Muscle of leg (tissue), 3 donors: ENCODE measurements at regions not wholly inside any gene's neighbourhood (a gene's known extent, or its start where the extent isn't known, plus 50 kb on each side); places are given as distances from the start of the nearest gene placed in this dataset.
A peak's percentile ranks its signal among the peaks of the same experiment; 100 is the strongest.
"Not testable (repeated sequence)": the region's sequence is repeated elsewhere in the genome, so short reads cannot be mapped to it uniquely, and the experiment has no call there.

ENCODE experiments used
- DNase-seq: peaks from one replicate; pipeline ENCODE4 v3.0.0; 2013
- H3K27ac ChIP-seq: one replicate; pipeline ENCODE4 v1.5.1; 2013; ENCODE audit warnings: mild to moderate bottlenecking, low read length, control low read depth
- H3K27me3 ChIP-seq: one replicate; pipeline ENCODE4 v1.6.1; 2013; ENCODE audit warnings: low read length; ENCODE audit not compliant: control insufficient read depth, insufficient read depth
- H3K36me3 ChIP-seq: one replicate; pipeline ENCODE4 v1.6.1; 2013; ENCODE audit warnings: low read length; ENCODE audit not compliant: control insufficient read depth, insufficient read depth
- H3K4me1 ChIP-seq: one replicate; pipeline ENCODE4 v1.6.1; 2013; ENCODE audit warnings: low read length; ENCODE audit not compliant: control insufficient read depth, insufficient read depth
- H3K4me3 ChIP-seq: one replicate; pipeline ENCODE4 v1.5.1; 2013; ENCODE audit warnings: low read length, control low read depth
- H3K9me3 ChIP-seq: replicated peaks from 2 replicates; pipeline ENCODE4 v1.6.1; 2013; ENCODE audit warnings: low read depth, low read length; ENCODE audit not compliant: control insufficient read depth
- WGBS: methylation state at CpG from one replicate; pipeline ENCODE4 v1.1.5; 2013; ENCODE audit warnings: missing lambda C conversion rate; ENCODE audit not compliant: insufficient coverage; 5-methylcytosine and 5-hydroxymethylcytosine counted together

GRCh38 chr5:26432386-26432785, 606.0 kb downstream of the CDH9 start:
- peak; percentile 84 for DNase-seq

GRCh38 chr5:26430323-26430722, 608.1 kb downstream of the CDH9 start:
- Histone ChIP-seq H3K27ac (no peak overlapping the region), H3K27me3 (no peaks in the 10 kb centered on the region), H3K4me3 (no peak overlapping the region), H3K9me3 (peaks cover 17% of the 10 kb centered on the region), H3K4me1 (no peaks in the 10 kb centered on the region), H3K36me3 (no peaks in the 10 kb centered on the region)
- WGBS: 67% methylated on average over 1 of the region's 2 CpGs
- no peak for DNase-seq

More at GRCh38 chr5:26432386-26432785, 606.0 kb downstream of the CDH9 start:
- Histone ChIP-seq H3K27ac (no peak overlapping the region), H3K36me3 (no peaks in the 10 kb centered on the region), H3K9me3 (peaks cover 14% of the 10 kb centered on the region), H3K4me1 (no peaks in the 10 kb centered on the region), H3K27me3 (no peaks in the 10 kb centered on the region), H3K4me3 (no peak overlapping the region)

GRCh38 chr5:26427281-26427680, 611.1 kb downstream of the CDH9 start:
- Histone ChIP-seq H3K4me1 (no peaks in the 10 kb centered on the region), H3K27me3 (no peaks in the 10 kb centered on the region), H3K27ac (no peak overlapping the region), H3K9me3 (peaks cover 7% of the 10 kb centered on the region), H3K4me3 (no peak overlapping the region), H3K36me3 (no peaks in the 10 kb centered on the region)
- no CpG with 5 or more reads among the region's 2 CpGs for WGBS
- DNase-seq: no peak

GRCh38 chr5:26419987-26420386, 618.4 kb downstream of the CDH9 start:
- Histone ChIP-seq H3K27me3 (no peaks in the 10 kb centered on the region), H3K27ac (no peak overlapping the region), H3K4me1 (no peaks in the 10 kb centered on the region), H3K36me3 (no peaks in the 10 kb centered on the region), H3K9me3 (no peaks in the 10 kb centered on the region), H3K4me3 (no peak overlapping the region)
- WGBS: no CpG with 5 or more reads among the region's 1 CpG
- no peak for DNase-seq

- H3K27ac ChIP-seq: no peak overlapping the region
- 92% methylated on average over 5 of the region's 5 CpGs for WGBS
Observed at GRCh38 chr5:26416911-26417310, 621.5 kb downstream of the CDH9 start.

GRCh38 chr5:26415987-26416779, 622.2 kb downstream of the CDH9 start:
- Histone ChIP-seq H3K9me3 (no peaks in the 10 kb centered on the region), H3K27me3 (no peaks in the 10 kb centered on the region), H3K4me1 (no peaks in the 10 kb centered on the region), H3K36me3 (no peaks in the 10 kb centered on the region), H3K27ac (no peak overlapping the region), H3K4me3 (no peak overlapping the region)
- DNase-seq: no peak
- WGBS: 85% methylated on average over 9 of the region's 12 CpGs

More at GRCh38 chr5:26416911-26417310, 621.5 kb downstream of the CDH9 start:
- Histone ChIP-seq H3K4me1 (no peaks in the 10 kb centered on the region), H3K36me3 (no peaks in the 10 kb centered on the region), H3K4me3 (no peak overlapping the region), H3K9me3 (no peaks in the 10 kb centered on the region), H3K27me3 (no peaks in the 10 kb centered on the region)
- DNase-seq: no peak

GRCh38 chr5:26390608-26391007, 647.8 kb downstream of the CDH9 start:
- Histone ChIP-seq H3K9me3 (peaks cover 6% of the 10 kb centered on the region), H3K36me3 (no peaks in the 10 kb centered on the region), H3K4me3 (no peak overlapping the region), H3K27ac (no peak overlapping the region), H3K4me1 (no peaks in the 10 kb centered on the region), H3K27me3 (no peaks in the 10 kb centered on the region)
- WGBS: no CpG with 5 or more reads among the region's 5 CpGs
- DNase-seq: no peak

- WGBS: 0% methylated on average over 1 of the region's 1 CpG
- DNase-seq: no peak
- Histone ChIP-seq H3K4me1 (no peaks in the 10 kb centered on the region), H3K9me3 (peaks cover 6% of the 10 kb centered on the region), H3K27me3 (no peaks in the 10 kb centered on the region), H3K27ac (no peak overlapping the region), H3K4me3 (no peak overlapping the region), H3K36me3 (no peaks in the 10 kb centered on the region)
Observed at GRCh38 chr5:26388976-26389375, 649.4 kb downstream of the CDH9 start.

- no CpG with 5 or more reads among the region's 1 CpG for whole genome bisulfite sequencing
- Histone ChIP-seq H3K4me1 (no peaks in the 10 kb centered on the region), H3K36me3 (no peaks in the 10 kb centered on the region), H3K27ac (no peak overlapping the region), H3K9me3 (peaks cover 2% of the 10 kb centered on the region), H3K27me3 (no peaks in the 10 kb centered on the region), H3K4me3 (no peak overlapping the region)
- no peak for DNase-seq
Observed at GRCh38 chr5:26386532-26386931, 651.9 kb downstream of the CDH9 start.

- H3K4me1 ChIP-seq, DNase-seq, H3K36me3 ChIP-seq, H3K27me3 ChIP-seq, H3K27ac ChIP-seq, H3K4me3 ChIP-seq: not testable (repeated sequence)
- 75% methylated on average over 3 of the region's 4 CpGs for WGBS
- peaks cover 47% of the 10 kb centered on the region for H3K9me3 ChIP-seq
Observed at GRCh38 chr5:26364624-26365023, 673.8 kb downstream of the CDH9 start.
